ENCODE measurements at regions not wholly inside any gene's neighbourhood (a gene's known extent, or its start where the extent isn't known, plus 50 kb on each side); places are given as distances from the start of the nearest gene placed in this dataset.

DNA sequence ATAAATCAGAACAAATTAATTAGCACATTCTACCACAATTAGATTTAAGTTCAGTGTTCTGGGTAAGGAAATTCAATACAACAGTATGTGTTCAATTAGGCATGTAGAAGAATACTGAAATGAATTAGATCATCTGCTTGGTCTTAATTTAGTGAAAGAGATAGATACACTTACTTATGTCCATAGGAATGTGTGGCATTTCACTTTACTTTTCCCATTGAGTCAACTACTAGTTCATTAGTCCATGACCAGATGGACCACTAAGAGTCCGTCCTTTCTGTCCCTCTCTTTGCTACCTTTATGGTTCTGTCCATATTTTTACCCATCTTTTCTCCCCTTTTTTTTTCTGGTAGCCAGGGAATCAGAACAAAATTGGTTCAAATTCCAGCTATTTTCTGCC lies 276.9 kb downstream of the OSTF1 start:
- no TSS peak for BruUV-seq (replicated peaks)
- no peaks in the 10 kb centered on the region for H3K9me3 ChIP-seq (replicated peaks; ENCODE audit: control insufficient read depth, insufficient read depth, low read length)
- intact Hi-C loops (cut with micrococcal nuclease), result no loop called here
- DNase-seq (ENCODE audit: low read depth, low spot score) (no peak), FAIRE-seq (no peak)
- no peaks in the 10 kb centered on the region for H3K27me3 ChIP-seq (ENCODE audit: control insufficient read depth in 2 of 2, insufficient read depth in 2 of 2, low read length in 2 of 2)
- no peaks in the 10 kb centered on the region for H3K4me1 ChIP-seq (ENCODE audit: control insufficient read depth, extremely low read depth, insufficient read depth, low read length)
- CTCF ChIA-PET, result no interaction called here
- no peak overlapping the region for H3K27ac ChIP-seq (ENCODE audit: insufficient read depth, low read depth, low read length)
- dilution Hi-C loops (cut with MboI; ENCODE audit: extremely low pct_ligation_motif_present, low sequenced_read_pairs), result no loop called here
- no peaks in the 10 kb centered on the region for H3K79me2 ChIP-seq (ENCODE audit: control insufficient read depth, insufficient read depth, low read length)
- no peak overlapping the region for H2AFZ ChIP-seq (ENCODE audit: low read depth, low read length)
- POLR2A ChIA-PET, result no interaction called here
- no peaks in the 10 kb centered on the region for H3K36me3 ChIP-seq (ENCODE audit: control insufficient read depth in 2 of 2, extremely low read depth in 1 of 2, insufficient read depth in 2 of 2, low read length in 2 of 2)
- H3K4me3 ChIP-seq (replicated peaks in 1 of 3; ENCODE audit: insufficient read depth in 1 of 3, low read depth in 1 of 3, low read length in 3 of 3), result no peak overlapping the region
- no peaks in the 10 kb centered on the region for H3K9me1 ChIP-seq (replicated peaks; ENCODE audit: control insufficient read depth, extremely low read depth, insufficient read depth, low read length)
- H3K4me2 ChIP-seq (ENCODE audit: insufficient read depth, low read length), result no peak overlapping the region
- H4K20me1 ChIP-seq (replicated peaks; ENCODE audit: control insufficient read depth, extremely low read depth, insufficient read depth, low read length), result no peaks in the 10 kb centered on the region
- TF ChIP-seq, protein P1, sequence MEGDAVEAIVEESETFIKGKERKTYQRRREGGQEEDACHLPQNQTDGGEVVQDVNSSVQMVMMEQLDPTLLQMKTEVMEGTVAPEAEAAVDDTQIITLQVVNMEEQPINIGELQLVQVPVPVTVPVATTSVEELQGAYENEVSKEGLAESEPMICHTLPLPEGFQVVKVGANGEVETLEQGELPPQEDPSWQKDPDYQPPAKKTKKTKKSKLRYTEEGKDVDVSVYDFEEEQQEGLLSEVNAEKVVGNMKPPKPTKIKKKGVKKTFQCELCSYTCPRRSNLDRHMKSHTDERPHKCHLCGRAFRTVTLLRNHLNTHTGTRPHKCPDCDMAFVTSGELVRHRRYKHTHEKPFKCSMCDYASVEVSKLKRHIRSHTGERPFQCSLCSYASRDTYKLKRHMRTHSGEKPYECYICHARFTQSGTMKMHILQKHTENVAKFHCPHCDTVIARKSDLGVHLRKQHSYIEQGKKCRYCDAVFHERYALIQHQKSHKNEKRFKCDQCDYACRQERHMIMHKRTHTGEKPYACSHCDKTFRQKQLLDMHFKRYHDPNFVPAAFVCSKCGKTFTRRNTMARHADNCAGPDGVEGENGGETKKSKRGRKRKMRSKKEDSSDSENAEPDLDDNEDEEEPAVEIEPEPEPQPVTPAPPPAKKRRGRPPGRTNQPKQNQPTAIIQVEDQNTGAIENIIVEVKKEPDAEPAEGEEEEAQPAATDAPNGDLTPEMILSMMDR (IDR thresholded peaks at IDR 0.05; ENCODE audit: extremely low read depth in 1 of 2, insufficient read depth in 1 of 2, low read depth in 1 of 2, low read length in 2 of 2), result no peak
- no peak for TF ChIP-seq MYC (IDR thresholded peaks at IDR 0.05; ENCODE audit: low read depth, low read length)
- no peak for TF ChIP-seq FOS (IDR thresholded peaks at IDR 0.05; ENCODE audit: borderline replicate concordance, insufficient read depth, low read length)
- no peak for TF ChIP-seq POLR2A (IDR thresholded peaks at IDR 0.05; ENCODE audit: low read depth, low read length)
- TF ChIP-seq, protein P2, sequence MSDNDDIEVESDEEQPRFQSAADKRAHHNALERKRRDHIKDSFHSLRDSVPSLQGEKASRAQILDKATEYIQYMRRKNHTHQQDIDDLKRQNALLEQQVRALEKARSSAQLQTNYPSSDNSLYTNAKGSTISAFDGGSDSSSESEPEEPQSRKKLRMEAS (IDR thresholded peaks at IDR 0.05; ENCODE audit: insufficient read depth, insufficient read length), result no peak
- TF ChIP-seq JUN (IDR thresholded peaks at IDR 0.05; ENCODE audit: borderline replicate concordance, insufficient read depth, insufficient read length, low read depth), result no peak
- TF ChIP-seq EZH2 (IDR thresholded peaks at IDR 0.05; ENCODE audit: borderline replicate concordance, low read depth, low read length, severe bottlenecking), result no peak
- TF ChIP-seq POLR2AphosphoS5 (IDR thresholded peaks at IDR 0.05; ENCODE audit: insufficient read depth, low read depth, low read length), result no peak
- TF ChIP-seq GATA2 (IDR thresholded peaks at IDR 0.05; ENCODE audit: insufficient read depth, insufficient read length, low read depth, low read length), result no peak
- no peak overlapping the region for H3K9ac ChIP-seq (replicated peaks; ENCODE audit: extremely low read depth, insufficient read depth, low read length)
